WTC11 (cell line): ENCODE measurements at regions not wholly inside any gene's neighbourhood (a gene's known extent, or its start where the extent isn't known, plus 50 kb on each side); places are given as distances from the start of the nearest gene placed in this dataset.

Source experiments
- ATAC-seq: fragments of 200-7000 bp; cut with Tn5 transposase; 2 replicates; pipeline ENCODE4 v1.10.0; 2021; ENCODE audit warnings: mild to moderate bottlenecking, moderate library complexity
- CTCF ChIA-PET: fragments of 300-600 bp; sonication (Branson Sonifier 250); formaldehyde crosslinking; loops from one replicate; lab custom pipeline; 2021; ENCODE audit warnings: antibody characterized with exemption; lab: Charles Lee
- POLR2A ChIA-PET: fragments of 350-600 bp; sonication (Branson Sonifier 250); formaldehyde crosslinking; loops from one replicate; lab custom pipeline; 2021; ENCODE audit warnings: antibody characterized with exemption; lab: Charles Lee
- DNase-seq: peaks from one replicate; pipeline ENCODE4 v3.0.0; 2021; ENCODE audit warnings: low spot score
- H3K27ac Mint-ChIP-seq: 2 replicates; pipeline ENCODE4 v1.8.0; 2021; ENCODE audit warnings: mixed read lengths
- H3K27me3 Mint-ChIP-seq: 2 replicates; pipeline ENCODE4 v1.8.0; 2021; ENCODE audit warnings: low read depth, mild to moderate bottlenecking, moderate library complexity, mixed read lengths
- H3K36me3 Mint-ChIP-seq: 2 replicates; pipeline ENCODE4 v1.8.0; 2021; ENCODE audit warnings: mixed read lengths
- H3K4me1 Mint-ChIP-seq: 2 replicates; pipeline ENCODE4 v1.8.0; 2022; ENCODE audit warnings: mixed read lengths
- H3K4me3 Mint-ChIP-seq: 2 replicates; pipeline ENCODE4 v1.8.0; 2021; ENCODE audit warnings: mild to moderate bottlenecking, moderate library complexity, mixed read lengths
- H3K9me3 Mint-ChIP-seq: 2 replicates; pipeline ENCODE4 v1.8.0; 2021; ENCODE audit warnings: mixed read lengths
- ATF6 ChIP-seq: sonication (generic); formaldehyde crosslinking; IDR thresholded peaks from 2 replicates; pipeline ENCODE4 v1.8.1; 2023; ENCODE audit warnings: mild to moderate bottlenecking, missing genetic modification reagents
- CBFB ChIP-seq: sonication (generic); formaldehyde crosslinking; IDR thresholded peaks from 2 replicates; pipeline ENCODE4 v1.8.1; 2022; ENCODE audit warnings: mild to moderate bottlenecking, low read depth, missing genetic modification reagents
- CREB1 ChIP-seq: sonication (generic); formaldehyde crosslinking; IDR thresholded peaks from 2 replicates; pipeline ENCODE4 v1.8.0; 2023; ENCODE audit warnings: mild to moderate bottlenecking, missing genetic modification reagents
- ELF4 ChIP-seq: sonication (generic); formaldehyde crosslinking; IDR thresholded peaks from 2 replicates; pipeline ENCODE4 v1.8.1; 2022; ENCODE audit warnings: low read depth, mild to moderate bottlenecking, moderate library complexity, missing genetic modification reagents
- ETV6 ChIP-seq: sonication (generic); formaldehyde crosslinking; IDR thresholded peaks from 2 replicates; pipeline ENCODE4 v1.8.1; 2022; ENCODE audit warnings: mild to moderate bottlenecking, missing genetic modification reagents
- FOXJ3 ChIP-seq: sonication (generic); formaldehyde crosslinking; IDR thresholded peaks from 2 replicates; pipeline ENCODE4 v1.9.0; 2021; ENCODE audit warnings: missing genetic modification reagents, mild to moderate bottlenecking, borderline replicate concordance
- HMGA2 ChIP-seq: fragments of 250-450 bp; sonication (Bioruptor Pico); IDR thresholded peaks from 2 replicates; pipeline ENCODE4 v1.4.0; 2021; ENCODE audit warnings: mild to moderate bottlenecking, moderate library complexity
- JUN ChIP-seq: sonication (generic); formaldehyde crosslinking; IDR thresholded peaks from 2 replicates; pipeline ENCODE4 v1.8.0; 2023; ENCODE audit warnings: mild to moderate bottlenecking, missing genetic modification reagents
- KAT7 ChIP-seq: sonication (generic); formaldehyde crosslinking; IDR thresholded peaks from 2 replicates; pipeline ENCODE4 v1.8.1; 2023; ENCODE audit warnings: missing genetic modification reagents, mild to moderate bottlenecking, borderline replicate concordance
- PRRX2 ChIP-seq: fragments of 250-450 bp; sonication (Bioruptor Pico); IDR thresholded peaks from 2 replicates; pipeline ENCODE4 v1.8.0; 2021; ENCODE audit warnings: mild to moderate bottlenecking
- TEAD4 ChIP-seq: sonication (generic); formaldehyde crosslinking; IDR thresholded peaks from 2 replicates; pipeline ENCODE4 v1.8.0; 2022; ENCODE audit warnings: mild to moderate bottlenecking, missing genetic modification reagents
- ZBTB43 ChIP-seq: sonication (generic); formaldehyde crosslinking; IDR thresholded peaks from 2 replicates; pipeline ENCODE4 v1.8.1; 2023; ENCODE audit warnings: mild to moderate bottlenecking, missing genetic modification reagents
- ZNF121 ChIP-seq: sonication (generic); formaldehyde crosslinking; IDR thresholded peaks from 2 replicates; pipeline ENCODE4 v1.8.0; 2023; ENCODE audit warnings: missing genetic modification reagents
- ZNF423 ChIP-seq: fragments of 250-450 bp; sonication (Bioruptor Pico); IDR thresholded peaks from 2 replicates; pipeline ENCODE4 v2.1.2; 2022; ENCODE audit warnings: mild to moderate bottlenecking, moderate library complexity
- TF ChIP-seq, protein P1 (sequence below): sonication (generic); formaldehyde crosslinking; IDR thresholded peaks from 2 replicates; pipeline ENCODE4 v1.8.1; 2022; ENCODE audit warnings: low read depth, mild to moderate bottlenecking, moderate library complexity, missing genetic modification reagents, borderline replicate concordance
- TF ChIP-seq, protein P2 (sequence below): sonication (generic); formaldehyde crosslinking; IDR thresholded peaks from 2 replicates; pipeline ENCODE4 v1.8.0; 2023; ENCODE audit warnings: missing genetic modification reagents
- TF ChIP-seq, protein P3 (sequence below): sonication (generic); formaldehyde crosslinking; IDR thresholded peaks from 2 replicates; pipeline ENCODE4 v1.8.1; 2022; ENCODE audit warnings: low read depth, missing genetic modification reagents, borderline replicate concordance
- TF ChIP-seq, protein P4 (sequence below): sonication (generic); formaldehyde crosslinking; IDR thresholded peaks from 2 replicates; pipeline ENCODE4 v1.8.0; 2023; ENCODE audit warnings: missing genetic modification reagents, mild to moderate bottlenecking, borderline replicate concordance
- TF ChIP-seq, protein P5 (sequence below): sonication (generic); formaldehyde crosslinking; IDR thresholded peaks from 2 replicates; pipeline ENCODE4 v1.8.1; 2022; ENCODE audit warnings: mild to moderate bottlenecking, moderate library complexity, missing genetic modification reagents

- H3K4me1 Mint-ChIP-seq: no peaks in the 10 kb centered on the region
- POLR2A ChIA-PET: no interaction called here
- TF ChIP-seq, protein P1, sequence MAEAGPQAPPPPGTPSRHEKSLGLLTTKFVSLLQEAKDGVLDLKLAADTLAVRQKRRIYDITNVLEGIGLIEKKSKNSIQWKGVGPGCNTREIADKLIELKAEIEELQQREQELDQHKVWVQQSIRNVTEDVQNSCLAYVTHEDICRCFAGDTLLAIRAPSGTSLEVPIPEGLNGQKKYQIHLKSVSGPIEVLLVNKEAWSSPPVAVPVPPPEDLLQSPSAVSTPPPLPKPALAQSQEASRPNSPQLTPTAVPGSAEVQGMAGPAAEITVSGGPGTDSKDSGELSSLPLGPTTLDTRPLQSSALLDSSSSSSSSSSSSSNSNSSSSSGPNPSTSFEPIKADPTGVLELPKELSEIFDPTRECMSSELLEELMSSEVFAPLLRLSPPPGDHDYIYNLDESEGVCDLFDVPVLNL (CRISPR knock-in tag): no peak
Observed at GRCh38 chr16:6775712-6776111, 556.9 kb upstream of the RBFOX1 start.

GRCh38 chr16:6771956-6772355, 560.7 kb upstream of the RBFOX1 start:
- no peak overlapping the region for H3K27ac Mint-ChIP-seq
- no peaks in the 10 kb centered on the region for H3K27me3 Mint-ChIP-seq
- H3K36me3 Mint-ChIP-seq: peaks cover 50% of the 10 kb centered on the region
- TF ChIP-seq, protein P2, sequence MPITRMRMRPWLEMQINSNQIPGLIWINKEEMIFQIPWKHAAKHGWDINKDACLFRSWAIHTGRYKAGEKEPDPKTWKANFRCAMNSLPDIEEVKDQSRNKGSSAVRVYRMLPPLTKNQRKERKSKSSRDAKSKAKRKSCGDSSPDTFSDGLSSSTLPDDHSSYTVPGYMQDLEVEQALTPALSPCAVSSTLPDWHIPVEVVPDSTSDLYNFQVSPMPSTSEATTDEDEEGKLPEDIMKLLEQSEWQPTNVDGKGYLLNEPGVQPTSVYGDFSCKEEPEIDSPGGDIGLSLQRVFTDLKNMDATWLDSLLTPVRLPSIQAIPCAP (CRISPR knock-in tag): no peak
- TF ChIP-seq KAT7 (CRISPR knock-in tag) (no peak), ELF4 (CRISPR knock-in tag) (no peak), FOXJ3 (CRISPR knock-in tag) (no peak), ATF6 (CRISPR knock-in tag) (no peak), ZBTB43 (CRISPR knock-in tag) (no peak)
- TF ChIP-seq, protein P3, sequence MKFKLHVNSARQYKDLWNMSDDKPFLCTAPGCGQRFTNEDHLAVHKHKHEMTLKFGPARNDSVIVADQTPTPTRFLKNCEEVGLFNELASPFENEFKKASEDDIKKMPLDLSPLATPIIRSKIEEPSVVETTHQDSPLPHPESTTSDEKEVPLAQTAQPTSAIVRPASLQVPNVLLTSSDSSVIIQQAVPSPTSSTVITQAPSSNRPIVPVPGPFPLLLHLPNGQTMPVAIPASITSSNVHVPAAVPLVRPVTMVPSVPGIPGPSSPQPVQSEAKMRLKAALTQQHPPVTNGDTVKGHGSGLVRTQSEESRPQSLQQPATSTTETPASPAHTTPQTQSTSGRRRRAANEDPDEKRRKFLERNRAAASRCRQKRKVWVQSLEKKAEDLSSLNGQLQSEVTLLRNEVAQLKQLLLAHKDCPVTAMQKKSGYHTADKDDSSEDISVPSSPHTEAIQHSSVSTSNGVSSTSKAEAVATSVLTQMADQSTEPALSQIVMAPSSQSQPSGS (CRISPR knock-in tag): no peak
- DNase-seq (no peak), ATAC-seq (no peak)
- no peaks in the 10 kb centered on the region for H3K4me1 Mint-ChIP-seq
- no peak overlapping the region for H3K4me3 Mint-ChIP-seq
- peaks cover 41% of the 10 kb centered on the region for H3K9me3 Mint-ChIP-seq
- ChIA-PET CTCF (no interaction called here), POLR2A (no interaction called here)

More at GRCh38 chr16:6775712-6776111, 556.9 kb upstream of the RBFOX1 start:
- DNase-seq: no peak
- H3K27ac Mint-ChIP-seq: no peak overlapping the region
- CTCF ChIA-PET: no interaction called here
- no peak for ATAC-seq
- H3K36me3 Mint-ChIP-seq: peaks cover 42% of the 10 kb centered on the region
- H3K4me3 Mint-ChIP-seq: no peak overlapping the region
- no peaks in the 10 kb centered on the region for H3K27me3 Mint-ChIP-seq
- H3K9me3 Mint-ChIP-seq: peaks cover 44% of the 10 kb centered on the region

GRCh38 chr16:6753553-6753952, 579.1 kb upstream of the RBFOX1 start:
- ATAC-seq (no peak), DNase-seq (no peak)
- CTCF ChIA-PET: no interaction called here
- H3K4me1 Mint-ChIP-seq: no peaks in the 10 kb centered on the region
- POLR2A ChIA-PET: no interaction called here
- peaks cover 92% of the 10 kb centered on the region for H3K9me3 Mint-ChIP-seq
- H3K36me3 Mint-ChIP-seq: peaks cover 84% of the 10 kb centered on the region
- H3K4me3 Mint-ChIP-seq: no peak overlapping the region
- peaks cover 12% of the 10 kb centered on the region for H3K27me3 Mint-ChIP-seq
- H3K27ac Mint-ChIP-seq: no peak overlapping the region
- TF ChIP-seq PRRX2 (CRISPR knock-in tag): no peak
- no peak for TF ChIP-seq ZNF121 (CRISPR knock-in tag)
- TF ChIP-seq, protein P4, sequence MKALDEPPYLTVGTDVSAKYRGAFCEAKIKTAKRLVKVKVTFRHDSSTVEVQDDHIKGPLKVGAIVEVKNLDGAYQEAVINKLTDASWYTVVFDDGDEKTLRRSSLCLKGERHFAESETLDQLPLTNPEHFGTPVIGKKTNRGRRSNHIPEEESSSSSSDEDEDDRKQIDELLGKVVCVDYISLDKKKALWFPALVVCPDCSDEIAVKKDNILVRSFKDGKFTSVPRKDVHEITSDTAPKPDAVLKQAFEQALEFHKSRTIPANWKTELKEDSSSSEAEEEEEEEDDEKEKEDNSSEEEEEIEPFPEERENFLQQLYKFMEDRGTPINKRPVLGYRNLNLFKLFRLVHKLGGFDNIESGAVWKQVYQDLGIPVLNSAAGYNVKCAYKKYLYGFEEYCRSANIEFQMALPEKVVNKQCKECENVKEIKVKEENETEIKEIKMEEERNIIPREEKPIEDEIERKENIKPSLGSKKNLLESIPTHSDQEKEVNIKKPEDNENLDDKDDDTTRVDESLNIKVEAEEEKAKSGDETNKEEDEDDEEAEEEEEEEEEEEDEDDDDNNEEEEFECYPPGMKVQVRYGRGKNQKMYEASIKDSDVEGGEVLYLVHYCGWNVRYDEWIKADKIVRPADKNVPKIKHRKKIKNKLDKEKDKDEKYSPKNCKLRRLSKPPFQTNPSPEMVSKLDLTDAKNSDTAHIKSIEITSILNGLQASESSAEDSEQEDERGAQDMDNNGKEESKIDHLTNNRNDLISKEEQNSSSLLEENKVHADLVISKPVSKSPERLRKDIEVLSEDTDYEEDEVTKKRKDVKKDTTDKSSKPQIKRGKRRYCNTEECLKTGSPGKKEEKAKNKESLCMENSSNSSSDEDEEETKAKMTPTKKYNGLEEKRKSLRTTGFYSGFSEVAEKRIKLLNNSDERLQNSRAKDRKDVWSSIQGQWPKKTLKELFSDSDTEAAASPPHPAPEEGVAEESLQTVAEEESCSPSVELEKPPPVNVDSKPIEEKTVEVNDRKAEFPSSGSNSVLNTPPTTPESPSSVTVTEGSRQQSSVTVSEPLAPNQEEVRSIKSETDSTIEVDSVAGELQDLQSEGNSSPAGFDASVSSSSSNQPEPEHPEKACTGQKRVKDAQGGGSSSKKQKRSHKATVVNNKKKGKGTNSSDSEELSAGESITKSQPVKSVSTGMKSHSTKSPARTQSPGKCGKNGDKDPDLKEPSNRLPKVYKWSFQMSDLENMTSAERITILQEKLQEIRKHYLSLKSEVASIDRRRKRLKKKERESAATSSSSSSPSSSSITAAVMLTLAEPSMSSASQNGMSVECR: no peak
- TF ChIP-seq TEAD4 (CRISPR knock-in tag): no peak
- no peak for TF ChIP-seq JUN
- no peak for TF ChIP-seq CBFB (CRISPR knock-in tag)
- no peak for TF ChIP-seq HMGA2
- TF ChIP-seq CREB1: no peak
- TF ChIP-seq, protein P5, sequence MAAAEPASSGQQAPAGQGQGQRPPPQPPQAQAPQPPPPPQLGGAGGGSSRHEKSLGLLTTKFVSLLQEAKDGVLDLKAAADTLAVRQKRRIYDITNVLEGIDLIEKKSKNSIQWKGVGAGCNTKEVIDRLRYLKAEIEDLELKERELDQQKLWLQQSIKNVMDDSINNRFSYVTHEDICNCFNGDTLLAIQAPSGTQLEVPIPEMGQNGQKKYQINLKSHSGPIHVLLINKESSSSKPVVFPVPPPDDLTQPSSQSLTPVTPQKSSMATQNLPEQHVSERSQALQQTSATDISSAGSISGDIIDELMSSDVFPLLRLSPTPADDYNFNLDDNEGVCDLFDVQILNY: no peak
- TF ChIP-seq ZNF423: no peak
- TF ChIP-seq ETV6 (CRISPR knock-in tag): no peak
